SK-N-SH treated with all-trans-retinoic acid at 6 μM for 48 hours (cell line): ENCODE measurements at regions not wholly inside any gene's neighbourhood (a gene's known extent, or its start where the extent isn't known, plus 50 kb on each side); places are given as distances from the start of the nearest gene placed in this dataset.
"Not testable (repeated sequence)": the region's sequence is repeated elsewhere in the genome, so short reads cannot be mapped to it uniquely, and the experiment has no call there.

Experiments
- ATAC-seq: fragments of 200-7000 bp; cut with Tn5 transposase; 3 replicates; pipeline ENCODE4 v1.9.1; 2020; ENCODE audit warnings: mild to moderate bottlenecking, moderate library complexity
- ARNTL ChIP-seq: fragments of 450-650 bp; formaldehyde crosslinking; IDR thresholded peaks from 2 replicates; pipeline ENCODE4 v1.5.0; 2020; ENCODE audit warnings: low read depth, mild to moderate bottlenecking, moderate library complexity, borderline replicate concordance
- BACH2 ChIP-seq: fragments of 250-450 bp; sonication (Bioruptor Pico); IDR thresholded peaks from 2 replicates; pipeline ENCODE4 v1.9.0; 2021; ENCODE audit warnings: mild to moderate bottlenecking, borderline replicate concordance
- CREB5 ChIP-seq: fragments of 250-450 bp; sonication (Bioruptor Pico); IDR thresholded peaks from 2 replicates; pipeline ENCODE4 v1.5.1; 2020; ENCODE audit warnings: low read depth, mild to moderate bottlenecking, moderate library complexity
- CSDC2 ChIP-seq: fragments of 250-450 bp; sonication (Bioruptor Pico); IDR thresholded peaks from 2 replicates; pipeline ENCODE4 v1.5.0; 2020; ENCODE audit warnings: mild to moderate bottlenecking, moderate library complexity
- ESRRG ChIP-seq: fragments of 250-450 bp; sonication (Bioruptor Pico); IDR thresholded peaks from 2 replicates; pipeline ENCODE4 v1.6.1; 2021; ENCODE audit warnings: mild to moderate bottlenecking
- GLIS3 ChIP-seq: fragments of 250-450 bp; sonication (Bioruptor Pico); IDR thresholded peaks from 2 replicates; pipeline ENCODE4 v1.5.0; 2020; ENCODE audit warnings: mild to moderate bottlenecking, moderate library complexity
- OSR1 ChIP-seq: fragments of 250-450 bp; sonication (Bioruptor Pico); IDR thresholded peaks from 2 replicates; pipeline ENCODE4 v1.8.0; 2022; ENCODE audit warnings: moderate library complexity, mild to moderate bottlenecking, inconsistent platforms
- PPARA ChIP-seq: fragments of 250-450 bp; sonication (Bioruptor Pico); IDR thresholded peaks from 2 replicates; pipeline ENCODE4 v1.5.0; 2020; ENCODE audit warnings: mild to moderate bottlenecking, borderline replicate concordance
- SNAI2 ChIP-seq: fragments of 250-450 bp; sonication (Bioruptor Pico); IDR thresholded peaks from 2 replicates; pipeline ENCODE4 v1.5.0; 2020; ENCODE audit warnings: mild to moderate bottlenecking, moderate library complexity
- TCF4 ChIP-seq: fragments of 250-450 bp; sonication (Bioruptor Pico); IDR thresholded peaks from 2 replicates; pipeline ENCODE4 v1.8.0; 2021; ENCODE audit warnings: mild to moderate bottlenecking, moderate library complexity, borderline replicate concordance
- TSHZ2 ChIP-seq: fragments of 250-450 bp; sonication (Bioruptor Pico); IDR thresholded peaks from 2 replicates; pipeline ENCODE4 v1.5.0; 2020; ENCODE audit warnings: mild to moderate bottlenecking, moderate library complexity
- ZC3H10 ChIP-seq: fragments of 250-450 bp; sonication (Bioruptor Pico); IDR thresholded peaks from 2 replicates; pipeline ENCODE4 v1.5.1; 2021; ENCODE audit warnings: mild to moderate bottlenecking, moderate library complexity
- ZFP3 ChIP-seq: fragments of 250-450 bp; sonication (Bioruptor Pico); IDR thresholded peaks from 2 replicates; pipeline ENCODE4 v1.5.0; 2020; ENCODE audit warnings: mild to moderate bottlenecking, moderate library complexity
- ZFP30 ChIP-seq: fragments of 450-650 bp; formaldehyde crosslinking; IDR thresholded peaks from 2 replicates; pipeline ENCODE4 v1.5.0; 2022; ENCODE audit warnings: mild to moderate bottlenecking, moderate library complexity
- ZNF565 ChIP-seq: fragments of 450-650 bp; formaldehyde crosslinking; conservative IDR thresholded peaks from 2 replicates; pipeline ENCODE4 v1.5.0; 2020; ENCODE audit warnings: low read depth, mild to moderate bottlenecking, moderate library complexity
- ZNF8 ChIP-seq: fragments of 450-650 bp; formaldehyde crosslinking; IDR thresholded peaks from 2 replicates; pipeline ENCODE4 v1.5.0; 2020; ENCODE audit warnings: mild to moderate bottlenecking, moderate library complexity
- TF ChIP-seq, protein P1 (sequence below): fragments of 250-450 bp; sonication (Bioruptor Pico); IDR thresholded peaks from 2 replicates; pipeline ENCODE4 v1.5.1; 2021; ENCODE audit warnings: mild to moderate bottlenecking, moderate library complexity
- TF ChIP-seq, protein P2 (sequence below): fragments of 250-450 bp; sonication (Bioruptor Pico); IDR thresholded peaks from 2 replicates; pipeline ENCODE4 v1.8.0; 2021; ENCODE audit warnings: low read depth, mild to moderate bottlenecking, moderate library complexity, borderline replicate concordance

DNA sequence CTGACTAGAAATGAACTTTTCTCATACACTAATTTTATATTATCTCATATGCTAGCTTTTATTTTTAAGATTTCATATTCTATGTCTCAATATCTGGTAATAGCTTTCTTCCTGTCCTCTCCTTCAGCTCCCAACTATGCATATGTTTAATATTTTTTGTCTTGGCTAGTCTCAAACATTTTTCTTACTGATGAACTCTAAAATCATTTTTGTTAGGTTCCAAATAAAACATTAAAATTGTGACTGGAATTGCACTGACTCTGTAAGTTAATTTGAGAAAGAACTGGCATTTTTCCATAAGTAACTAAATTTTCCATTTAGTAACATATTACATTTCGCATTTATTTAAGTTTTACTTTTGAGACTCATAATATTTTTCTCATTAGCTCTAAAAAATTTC, 368.5 kb upstream of the DPYD start:
- TF ChIP-seq ARNTL (CRISPR knock-in tag): no peak
- ATAC-seq: no peak

- ATAC-seq: no peak
- TF ChIP-seq, protein P1, sequence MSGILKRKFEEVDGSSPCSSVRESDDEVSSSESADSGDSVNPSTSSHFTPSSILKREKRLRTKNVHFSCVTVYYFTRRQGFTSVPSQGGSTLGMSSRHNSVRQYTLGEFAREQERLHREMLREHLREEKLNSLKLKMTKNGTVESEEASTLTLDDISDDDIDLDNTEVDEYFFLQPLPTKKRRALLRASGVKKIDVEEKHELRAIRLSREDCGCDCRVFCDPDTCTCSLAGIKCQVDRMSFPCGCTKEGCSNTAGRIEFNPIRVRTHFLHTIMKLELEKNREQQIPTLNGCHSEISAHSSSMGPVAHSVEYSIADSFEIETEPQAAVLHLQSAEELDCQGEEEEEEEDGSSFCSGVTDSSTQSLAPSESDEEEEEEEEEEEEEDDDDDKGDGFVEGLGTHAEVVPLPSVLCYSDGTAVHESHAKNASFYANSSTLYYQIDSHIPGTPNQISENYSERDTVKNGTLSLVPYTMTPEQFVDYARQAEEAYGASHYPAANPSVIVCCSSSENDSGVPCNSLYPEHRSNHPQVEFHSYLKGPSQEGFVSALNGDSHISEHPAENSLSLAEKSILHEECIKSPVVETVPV (CRISPR knock-in tag): no peak
- TF ChIP-seq, protein P2, sequence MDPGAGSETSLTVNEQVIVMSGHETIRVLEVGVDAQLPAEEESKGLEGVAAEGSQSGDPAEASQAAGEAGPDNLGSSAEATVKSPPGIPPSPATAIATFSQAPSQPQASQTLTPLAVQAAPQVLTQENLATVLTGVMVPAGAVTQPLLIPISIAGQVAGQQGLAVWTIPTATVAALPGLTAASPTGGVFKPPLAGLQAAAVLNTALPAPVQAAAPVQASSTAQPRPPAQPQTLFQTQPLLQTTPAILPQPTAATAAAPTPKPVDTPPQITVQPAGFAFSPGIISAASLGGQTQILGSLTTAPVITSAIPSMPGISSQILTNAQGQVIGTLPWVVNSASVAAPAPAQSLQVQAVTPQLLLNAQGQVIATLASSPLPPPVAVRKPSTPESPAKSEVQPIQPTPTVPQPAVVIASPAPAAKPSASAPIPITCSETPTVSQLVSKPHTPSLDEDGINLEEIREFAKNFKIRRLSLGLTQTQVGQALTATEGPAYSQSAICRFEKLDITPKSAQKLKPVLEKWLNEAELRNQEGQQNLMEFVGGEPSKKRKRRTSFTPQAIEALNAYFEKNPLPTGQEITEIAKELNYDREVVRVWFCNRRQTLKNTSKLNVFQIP (CRISPR knock-in tag): no peak
- no peak for TF ChIP-seq TSHZ2
- no peak for TF ChIP-seq ESRRG (CRISPR knock-in tag)
- no peak for TF ChIP-seq ZNF8 (CRISPR knock-in tag)
- TF ChIP-seq ZFP3 (CRISPR knock-in tag): no peak
Observed at GRCh38 chr1:98288494-98288893, 367.7 kb upstream of the DPYD start.

DNA sequence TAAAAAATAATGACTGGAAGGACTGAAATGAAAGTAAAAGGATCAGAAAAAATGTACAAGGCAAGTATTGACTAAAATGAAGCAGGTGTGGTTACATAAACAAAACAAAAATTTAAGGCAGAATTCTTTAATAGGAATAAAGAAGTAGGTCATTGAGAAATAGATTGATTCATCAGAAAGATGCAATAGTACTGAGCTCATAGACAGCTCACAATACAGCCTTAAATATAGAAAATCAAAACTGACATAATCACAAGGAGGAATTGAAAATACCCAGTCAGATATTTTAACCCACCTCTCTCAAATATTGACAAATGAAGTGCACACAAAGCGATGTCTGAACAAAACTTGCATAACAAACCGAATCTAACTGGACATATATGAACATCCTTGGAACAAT, 366.8 kb upstream of the DPYD start:
- TF ChIP-seq BACH2: no peak
- no peak for TF ChIP-seq OSR1 (CRISPR knock-in tag)
- no peak for TF ChIP-seq ARNTL (CRISPR knock-in tag)
- no peak for TF ChIP-seq SNAI2 (CRISPR knock-in tag)
- TF ChIP-seq, protein P1 (CRISPR knock-in tag): no peak
- no peak for TF ChIP-seq GLIS3 (CRISPR knock-in tag)
- no peak for TF ChIP-seq ZC3H10 (CRISPR knock-in tag)
- no peak for TF ChIP-seq TSHZ2
- ATAC-seq: no peak

DNA sequence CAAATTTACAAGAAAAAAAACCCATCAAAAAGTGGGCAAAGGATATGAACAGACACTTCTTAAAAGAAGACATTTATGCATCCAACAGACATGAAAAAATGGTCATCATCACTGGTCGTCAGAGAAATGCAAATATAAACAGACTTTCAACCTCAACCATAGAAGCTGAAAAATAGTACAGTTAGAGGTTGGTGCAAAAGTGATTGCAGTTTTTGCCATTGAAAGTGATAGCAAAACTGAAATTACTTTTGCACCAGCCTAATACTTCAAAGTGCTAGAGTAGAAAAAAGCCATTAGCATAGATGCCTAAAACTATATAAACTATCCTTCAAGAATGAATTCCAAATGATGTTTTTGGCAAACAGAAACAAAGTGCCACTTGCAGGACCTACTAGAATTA, 365.8 kb upstream of the DPYD start:
- TF ChIP-seq PPARA (CRISPR knock-in tag) (no peak), ZNF8 (CRISPR knock-in tag) (no peak), SNAI2 (CRISPR knock-in tag) (no peak), ZFP30 (CRISPR knock-in tag) (no peak), CREB5 (CRISPR knock-in tag) (no peak), ZNF565 (CRISPR knock-in tag) (no peak), CSDC2 (CRISPR knock-in tag) (no peak), TCF4 (CRISPR knock-in tag) (no peak)
- TF ChIP-seq, protein P1 (CRISPR knock-in tag): no peak
- ATAC-seq: no peak

DNA sequence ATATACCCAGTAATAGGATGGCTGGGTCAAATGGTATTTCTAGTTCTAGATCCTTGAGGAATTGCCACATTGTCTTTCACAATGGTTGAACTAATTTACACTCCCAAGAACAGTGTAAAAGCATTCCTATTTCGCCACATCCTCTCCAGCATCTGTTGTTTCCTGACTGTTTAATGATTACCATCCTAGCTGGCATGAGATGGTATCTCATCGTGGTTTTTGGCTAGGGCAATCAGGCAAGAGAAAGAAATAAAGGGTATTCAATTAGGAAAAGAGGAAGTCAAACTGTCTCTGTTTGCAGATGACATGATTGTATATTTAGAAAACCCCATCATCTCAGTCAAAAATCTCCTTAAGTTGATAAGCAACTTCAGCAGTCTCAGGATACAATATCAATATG, 364.5 kb upstream of the DPYD start:
- not testable (repeated sequence) for ATAC-seq
